Uterus (tissue), 2 donors: ENCODE measurements at regions not wholly inside any gene's neighbourhood (a gene's known extent, or its start where the extent isn't known, plus 50 kb on each side); places are given as distances from the start of the nearest gene placed in this dataset.

Source experiments
- CTCF ChIP-seq, 4 experiments: fragments of 200-600 bp in 2 of 4; fragments of 450-650 bp in 2 of 4; sonication (generic) in 2 of 4; IDR thresholded peaks; one replicate each; pipeline ENCODE4 v1.5.1; 2016 to 2019; ENCODE audit warnings: antibody characterized with exemption in 4 of 4, mild to moderate bottlenecking in 2 of 4, moderate library complexity in 1 of 4
- POLR2A ChIP-seq, 2 donors: fragments of 450-650 bp; IDR thresholded peaks; one replicate each; pipeline ENCODE4 v1.6.1; 2016; ENCODE audit warnings: antibody characterized with exemption in 2 of 2, mild to moderate bottlenecking in 1 of 2, moderate library complexity in 1 of 2

DNA sequence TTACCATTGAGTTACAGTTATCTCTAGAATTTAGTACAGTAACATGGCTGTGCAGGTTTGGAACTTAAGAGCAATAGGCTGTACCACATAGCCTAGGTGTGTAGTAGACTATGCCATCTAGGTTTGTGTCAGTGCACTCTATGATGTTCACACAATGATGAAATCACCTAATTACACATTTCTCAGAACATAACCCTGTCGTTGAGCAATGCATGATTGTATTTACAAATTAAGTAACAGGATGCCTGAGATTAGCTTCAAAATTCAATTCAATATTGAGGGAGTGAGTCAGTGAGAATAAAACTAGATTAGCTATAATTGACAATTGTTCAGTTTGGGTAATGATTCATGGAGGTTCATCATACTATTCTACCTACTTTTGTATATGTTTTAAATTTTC is 633.8 kb downstream of the IGSF11 start:
- no peak for TF ChIP-seq CTCF (IDR thresholded peaks at IDR 0.05)
- TF ChIP-seq POLR2A (IDR thresholded peaks at IDR 0.05), result no peak
